SU-DHL-6 (cell line): ENCODE measurements at regions not wholly inside any gene's neighbourhood (a gene's known extent, or its start where the extent isn't known, plus 50 kb on each side); places are given as distances from the start of the nearest gene placed in this dataset.

ENCODE experiments used
- H2AFZ ChIP-seq: fragments of 200-600 bp; sonication (generic); 2 replicates; pipeline ENCODE4 v1.6.1; 2014; ENCODE audit warnings: low read depth, mild to moderate bottlenecking, moderate library complexity, mixed read lengths, antibody characterized with exemption, low read length; ENCODE audit not compliant: severe bottlenecking
- H3F3A ChIP-seq: fragments of 200-600 bp; shearing (Covaris generic); 2 replicates; pipeline ENCODE4 v1.6.0; 2016; ENCODE audit warnings: antibody characterized with exemption, mild to moderate bottlenecking; ENCODE audit not compliant: insufficient read depth
- H3K27ac ChIP-seq: fragments of 200-600 bp; sonication (generic); 2 replicates; pipeline ENCODE4 v1.5.1; 2016; ENCODE audit warnings: low read depth, mild to moderate bottlenecking, low read length, moderate library complexity, mixed read lengths
- H3K27me3 ChIP-seq: fragments of 200-600 bp; sonication (generic), shearing (Covaris generic); 2 replicates; pipeline ENCODE4 v1.6.0; 2014; ENCODE audit warnings: mild to moderate bottlenecking, low read length
- H3K36me3 ChIP-seq: fragments of 200-600 bp; sonication (generic); 2 replicates; pipeline ENCODE4 v1.6.1; 2014; ENCODE audit warnings: mild to moderate bottlenecking, low read length, mixed read lengths
- H3K4me2 ChIP-seq: fragments of 300-600, 200-600 bp; shearing (Covaris generic), sonication (generic); 2 replicates; pipeline ENCODE4 v1.6.0; 2014; ENCODE audit warnings: low read length, low read depth, mild to moderate bottlenecking; ENCODE audit not compliant: poor library complexity, severe bottlenecking
- H3K4me3 ChIP-seq: fragments of 200-600 bp; sonication (generic); 2 replicates; pipeline ENCODE4 v1.5.1; 2014; ENCODE audit warnings: antibody characterized with exemption, low read length, mild to moderate bottlenecking, mixed read lengths; ENCODE audit not compliant: insufficient read depth, poor library complexity, severe bottlenecking
- H3K79me2 ChIP-seq: fragments of 200-600 bp; sonication (generic); 2 replicates; pipeline ENCODE4 v1.6.1; 2014; ENCODE audit warnings: mild to moderate bottlenecking, low read length, moderate library complexity; ENCODE audit not compliant: insufficient read depth
- H3K9ac ChIP-seq: fragments of 200-600 bp; sonication (generic); 2 replicates; pipeline ENCODE4 v1.7.0; 2014; ENCODE audit warnings: mild to moderate bottlenecking, low read length
- H3K9me2 ChIP-seq: fragments of 200-600 bp; sonication (generic); replicated peaks from 2 replicates; pipeline ENCODE4 v1.6.1; 2014; ENCODE audit warnings: low read length; ENCODE audit not compliant: insufficient read depth
- H3K9me3 ChIP-seq: fragments of 200-600 bp; sonication (generic); 2 replicates; pipeline ENCODE4 v1.6.1; 2014; ENCODE audit warnings: low read length, mixed read lengths; ENCODE audit not compliant: insufficient read depth
- H4K20me1 ChIP-seq: fragments of 200-600 bp; sonication (generic); 2 replicates; pipeline ENCODE4 v1.6.1; 2014; ENCODE audit warnings: low read depth, mild to moderate bottlenecking, antibody characterized with exemption, low read length, moderate library complexity, mixed read lengths
- EZH2phosphoT487 ChIP-seq: fragments of 200-600 bp; sonication (generic), shearing (Covaris generic); conservative IDR thresholded peaks from 2 replicates; pipeline ENCODE4 v1.6.1; 2018; ENCODE audit warnings: mild to moderate bottlenecking, antibody characterized with exemption, low read length, moderate library complexity, mixed read lengths
- TF ChIP-seq, protein P1 (sequence below): fragments of 200-600 bp; sonication (generic); IDR thresholded peaks from one replicate; pipeline ENCODE4 v1.5.1; 2017; ENCODE audit warnings: antibody characterized with exemption, mild to moderate bottlenecking, low read length, moderate library complexity; ENCODE audit not compliant: insufficient read depth, poor library complexity, severe bottlenecking

DNA sequence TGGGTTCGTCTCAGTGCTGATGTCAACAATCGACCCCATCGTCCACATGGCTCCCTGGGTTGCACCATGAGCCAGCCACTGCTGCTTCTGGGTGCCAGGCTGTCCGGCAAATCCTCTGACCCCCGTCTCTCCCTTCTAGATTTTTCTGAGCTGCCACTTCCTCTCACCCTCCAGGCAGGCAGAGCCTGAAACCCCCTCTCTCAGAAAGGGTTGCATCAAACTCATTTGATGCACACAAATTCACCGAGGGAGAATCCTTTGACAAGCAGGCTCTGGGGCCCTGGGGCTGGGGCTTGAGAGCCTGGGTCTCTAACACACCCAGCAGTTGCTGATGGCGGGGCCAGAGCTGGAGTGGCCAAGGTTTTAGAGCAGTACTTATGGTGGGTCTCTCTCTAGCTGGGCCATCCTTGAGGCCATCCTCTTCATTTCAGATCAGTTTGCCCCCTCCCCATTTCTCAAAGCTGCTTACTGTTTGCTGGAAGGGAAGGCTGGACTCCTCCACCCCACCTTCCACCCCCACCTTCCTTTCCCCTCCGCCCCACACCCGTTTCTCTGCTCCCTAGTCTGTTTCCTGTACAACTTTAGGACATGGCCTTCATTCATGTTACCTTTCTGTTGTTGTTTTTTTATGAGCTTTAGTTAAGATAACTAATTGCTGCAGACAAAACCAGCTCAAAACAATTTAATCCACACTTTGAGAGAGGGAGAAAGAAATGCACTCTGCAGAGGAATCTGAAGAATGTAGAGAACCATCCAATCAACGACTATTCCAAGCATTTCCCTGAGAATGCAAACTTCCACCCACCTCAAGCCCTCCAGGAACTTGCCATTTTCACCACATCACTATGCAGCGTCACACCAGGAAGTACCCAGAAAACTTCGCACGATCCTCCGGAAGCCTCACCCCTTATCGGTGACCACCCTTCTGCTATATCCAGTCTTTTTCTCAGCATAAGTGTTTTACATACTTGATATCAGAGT, 69.5 kb downstream of the ARL4C start:
- Histone ChIP-seq H2AFZ (no peak overlapping the region), H3F3A (no peaks in the 10 kb centered on the region), H3K4me2 (peak overlapping the region; percentile 37), H3K9ac (no peak overlapping the region), H4K20me1 (no peaks in the 10 kb centered on the region), H3K9me2 (no peaks in the 10 kb centered on the region), H3K27me3 (no peaks in the 10 kb centered on the region), H3K4me3 (no peak overlapping the region), H3K27ac (no peak overlapping the region), H3K79me2 (no peaks in the 10 kb centered on the region), H3K9me3 (no peaks in the 10 kb centered on the region), H3K36me3 (no peaks in the 10 kb centered on the region)
- TF ChIP-seq EZH2phosphoT487, result no peak
- TF ChIP-seq, protein P1, sequence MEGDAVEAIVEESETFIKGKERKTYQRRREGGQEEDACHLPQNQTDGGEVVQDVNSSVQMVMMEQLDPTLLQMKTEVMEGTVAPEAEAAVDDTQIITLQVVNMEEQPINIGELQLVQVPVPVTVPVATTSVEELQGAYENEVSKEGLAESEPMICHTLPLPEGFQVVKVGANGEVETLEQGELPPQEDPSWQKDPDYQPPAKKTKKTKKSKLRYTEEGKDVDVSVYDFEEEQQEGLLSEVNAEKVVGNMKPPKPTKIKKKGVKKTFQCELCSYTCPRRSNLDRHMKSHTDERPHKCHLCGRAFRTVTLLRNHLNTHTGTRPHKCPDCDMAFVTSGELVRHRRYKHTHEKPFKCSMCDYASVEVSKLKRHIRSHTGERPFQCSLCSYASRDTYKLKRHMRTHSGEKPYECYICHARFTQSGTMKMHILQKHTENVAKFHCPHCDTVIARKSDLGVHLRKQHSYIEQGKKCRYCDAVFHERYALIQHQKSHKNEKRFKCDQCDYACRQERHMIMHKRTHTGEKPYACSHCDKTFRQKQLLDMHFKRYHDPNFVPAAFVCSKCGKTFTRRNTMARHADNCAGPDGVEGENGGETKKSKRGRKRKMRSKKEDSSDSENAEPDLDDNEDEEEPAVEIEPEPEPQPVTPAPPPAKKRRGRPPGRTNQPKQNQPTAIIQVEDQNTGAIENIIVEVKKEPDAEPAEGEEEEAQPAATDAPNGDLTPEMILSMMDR, result no peak

DNA sequence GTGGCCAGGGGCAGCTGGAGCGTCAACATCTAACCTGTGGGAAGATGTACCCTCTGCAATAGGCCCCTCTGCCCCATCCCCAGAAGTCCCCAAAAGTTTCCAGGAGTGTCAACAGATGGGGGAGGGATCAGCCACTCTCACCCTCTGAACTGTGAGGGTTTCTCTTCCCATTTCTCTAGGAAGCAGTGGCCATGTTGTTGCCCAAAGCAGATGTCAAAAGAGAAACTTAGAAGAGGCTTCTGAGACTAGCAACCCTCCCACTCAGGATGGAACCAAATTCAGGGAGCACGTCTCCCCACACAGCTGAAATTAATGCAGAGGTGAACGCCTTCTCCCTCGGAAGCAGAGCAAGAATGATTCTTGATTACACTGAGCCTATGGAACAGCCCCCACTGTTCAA, 70.3 kb downstream of the ARL4C start:
- no peaks in the 10 kb centered on the region for H3K9me3 ChIP-seq
- H3K79me2 ChIP-seq, result no peaks in the 10 kb centered on the region
- H3K27me3 ChIP-seq, result no peaks in the 10 kb centered on the region
- TF ChIP-seq EZH2phosphoT487, result no peak
- TF ChIP-seq, protein P1, result no peak
- no peaks in the 10 kb centered on the region for H4K20me1 ChIP-seq
- no peaks in the 10 kb centered on the region for H3K36me3 ChIP-seq
- H3K4me2 ChIP-seq, result peak overlapping the region; percentile 37
- H3K4me3 ChIP-seq, result no peak overlapping the region
- H2AFZ ChIP-seq, result no peak overlapping the region
- no peaks in the 10 kb centered on the region for H3F3A ChIP-seq
- H3K9ac ChIP-seq, result peak overlapping the region; percentile 18; the same call in 1 of the 2 replicates
- H3K27ac ChIP-seq, result peak overlapping the region; percentile 60
- no peaks in the 10 kb centered on the region for H3K9me2 ChIP-seq

DNA sequence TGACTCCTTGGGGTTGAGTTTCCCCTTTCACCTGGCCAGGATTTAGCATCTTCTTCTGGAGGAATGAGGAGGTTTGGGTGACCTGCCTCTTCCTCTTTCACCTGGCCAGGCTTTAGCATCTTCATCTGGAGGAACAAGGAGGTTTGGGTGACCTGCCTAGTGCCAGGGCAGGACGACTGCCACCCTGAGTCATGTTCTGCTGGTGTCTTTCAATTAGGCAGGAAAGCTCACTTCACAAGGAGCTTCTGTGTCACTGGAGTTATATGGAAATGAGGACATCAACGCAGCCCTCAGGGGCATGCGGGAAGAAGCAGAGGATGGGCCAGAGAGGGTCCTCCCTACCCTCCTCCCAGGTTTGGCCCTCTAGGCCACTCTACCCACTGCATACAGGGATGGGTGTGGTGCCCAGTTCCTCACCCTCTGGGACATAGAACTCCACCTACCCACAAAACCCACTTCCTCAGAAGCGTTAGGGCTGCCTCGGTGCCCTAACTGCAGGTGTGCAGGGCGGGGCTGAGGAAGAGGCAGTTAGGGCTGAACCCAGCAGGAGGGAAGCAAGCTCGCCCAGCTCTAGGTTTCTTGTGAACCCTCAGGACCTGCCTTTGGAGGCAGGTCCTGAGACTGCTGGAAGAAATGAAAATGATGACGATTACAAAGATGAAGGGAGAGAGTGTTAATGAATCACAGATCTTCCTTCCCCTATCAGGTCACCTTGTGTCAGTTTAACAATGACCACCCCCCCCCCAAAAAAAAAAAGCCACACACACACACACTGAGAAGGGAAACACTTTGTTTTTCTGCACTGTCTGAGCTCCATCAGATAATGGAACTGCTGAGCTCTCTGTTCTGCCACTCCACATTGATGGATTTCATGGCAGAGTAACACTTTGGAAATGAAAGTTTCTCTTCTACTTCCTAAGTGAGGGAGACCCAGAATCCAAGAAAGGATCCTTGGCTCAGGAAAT, 71.0 kb downstream of the ARL4C start:
- H3K9ac ChIP-seq, result peak overlapping the region; percentile 18; the same call in 1 of the 2 replicates
- no peaks in the 10 kb centered on the region for H3F3A ChIP-seq
- peak overlapping the region; percentile 37 for H3K4me2 ChIP-seq
- H4K20me1 ChIP-seq, result no peaks in the 10 kb centered on the region
- no peaks in the 10 kb centered on the region for H3K36me3 ChIP-seq
- no peaks in the 10 kb centered on the region for H3K79me2 ChIP-seq
- no peak for TF ChIP-seq EZH2phosphoT487
- TF ChIP-seq, protein P1, result no peak
- H3K27me3 ChIP-seq, result no peaks in the 10 kb centered on the region
- H3K9me2 ChIP-seq, result no peaks in the 10 kb centered on the region
- H2AFZ ChIP-seq, result no peak overlapping the region
- H3K27ac ChIP-seq, result peak overlapping the region; percentile 60
- no peak overlapping the region for H3K4me3 ChIP-seq
- H3K9me3 ChIP-seq, result no peaks in the 10 kb centered on the region
